CD4-positive, alpha-beta T cell treated with Interleukin-17A for 4 hours (primary cell): ENCODE measurements at regions not wholly inside any gene's neighbourhood (a gene's known extent, or its start where the extent isn't known, plus 50 kb on each side); places are given as distances from the start of the nearest gene placed in this dataset.
"Not testable (repeated sequence)": the region's sequence is repeated elsewhere in the genome, so short reads cannot be mapped to it uniquely, and the experiment has no call there.

Source experiments
- DNase-seq: peaks from one replicate; pipeline ENCODE4 v3.0.0-alpha.2; 2020; ENCODE audit warnings: mixed read lengths

- DNase-seq = no peak
Measured at GRCh38 chr1:30133414-30134055, 589.9 kb downstream of the MATN1 start.

DNA sequence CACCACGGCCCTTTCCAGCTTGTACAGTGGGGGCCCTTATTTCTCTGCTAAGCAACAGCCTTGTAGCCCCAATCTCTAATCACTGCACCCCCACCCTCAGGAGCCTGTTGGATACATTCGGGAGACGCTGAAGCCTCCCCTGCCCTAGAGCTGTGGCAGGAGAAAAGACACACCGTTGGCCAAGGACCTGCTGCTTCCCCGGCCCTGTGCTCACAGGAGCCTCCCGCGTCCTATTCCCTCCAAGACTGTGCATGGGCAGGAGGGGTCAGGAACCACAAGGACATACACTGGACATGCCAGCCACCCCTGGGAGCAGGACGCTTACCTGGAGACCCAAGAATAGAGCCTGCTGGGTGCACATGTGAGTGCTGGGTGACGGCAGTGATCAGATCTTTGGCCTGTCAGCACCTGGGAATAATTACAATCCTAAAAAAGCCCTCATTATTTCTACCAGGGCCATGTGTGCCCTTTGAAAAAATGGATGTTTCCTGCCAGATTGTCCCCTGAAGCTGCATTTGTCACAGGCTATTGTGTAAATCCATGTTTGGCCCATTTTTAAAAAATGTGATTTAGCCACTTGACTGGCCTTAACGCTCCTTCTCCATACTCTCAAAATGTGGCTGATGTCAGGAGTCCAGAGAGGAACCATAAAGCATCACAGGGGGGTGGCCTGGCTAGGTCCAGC, 590.6 kb downstream of the MATN1 start:
- DNase-seq = no peak

DNA sequence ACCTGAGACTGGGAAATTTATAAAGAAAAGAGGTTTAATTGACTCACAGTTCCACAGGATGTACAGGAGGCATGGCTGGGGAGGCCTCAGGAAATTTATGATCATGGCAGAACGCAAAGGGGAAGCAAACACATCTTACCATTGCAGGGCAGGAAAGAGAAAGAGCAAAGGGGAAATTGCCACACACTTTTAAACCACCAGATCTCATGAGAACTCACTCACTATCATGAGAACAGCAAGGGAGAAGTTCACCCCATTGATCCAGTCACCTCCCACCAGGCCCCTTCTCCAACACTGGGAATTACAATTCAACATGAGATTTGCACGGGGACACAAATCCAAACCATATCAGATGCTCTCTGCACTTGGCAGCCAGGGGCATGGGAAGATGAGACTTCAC, 592.8 kb downstream of the MATN1 start:
- not testable (repeated sequence) for DNase-seq

DNA sequence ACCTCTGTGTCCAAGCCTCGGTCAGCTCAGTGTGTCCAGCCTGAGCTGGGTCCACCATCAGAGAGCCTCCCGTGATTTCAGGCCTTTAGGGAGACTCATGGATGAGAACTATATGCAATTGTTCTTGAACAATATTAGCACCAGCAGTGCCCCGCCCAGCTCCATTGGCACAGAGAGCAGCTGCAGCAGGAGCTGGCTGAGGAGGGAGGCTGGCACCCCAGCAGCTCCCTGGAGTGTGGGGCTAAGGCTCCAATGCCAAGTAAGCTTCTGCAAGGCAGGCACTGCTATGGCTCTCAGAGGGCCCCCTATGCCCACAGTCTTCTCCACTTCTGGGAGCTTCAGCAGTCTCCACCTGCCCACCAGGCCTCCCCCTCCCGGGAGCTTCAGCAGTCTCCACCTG, 593.3 kb downstream of the MATN1 start:
- DNase-seq = no peak

GRCh38 chr1:30129421-30130055, 593.8 kb downstream of the MATN1 start:
- DNase-seq = no peak

- DNase-seq = no peak
Measured at GRCh38 chr1:30129001-30129408, 594.4 kb downstream of the MATN1 start.

GRCh38 chr1:30126848-30127247, 596.5 kb downstream of the MATN1 start:
- no peak for DNase-seq

- DNase-seq = no peak
Measured at GRCh38 chr1:30125821-30126170, 597.6 kb downstream of the MATN1 start.

GRCh38 chr1:30125021-30125820, 598.2 kb downstream of the MATN1 start:
- no peak for DNase-seq

GRCh38 chr1:30123896-30124295, 599.5 kb downstream of the MATN1 start:
- no peak for DNase-seq

- no peak for DNase-seq
Measured at GRCh38 chr1:30123036-30123435, 600.3 kb downstream of the MATN1 start.

GRCh38 chr1:30120245-30121000, 603.0 kb downstream of the MATN1 start:
- DNase-seq = no peak

DNA sequence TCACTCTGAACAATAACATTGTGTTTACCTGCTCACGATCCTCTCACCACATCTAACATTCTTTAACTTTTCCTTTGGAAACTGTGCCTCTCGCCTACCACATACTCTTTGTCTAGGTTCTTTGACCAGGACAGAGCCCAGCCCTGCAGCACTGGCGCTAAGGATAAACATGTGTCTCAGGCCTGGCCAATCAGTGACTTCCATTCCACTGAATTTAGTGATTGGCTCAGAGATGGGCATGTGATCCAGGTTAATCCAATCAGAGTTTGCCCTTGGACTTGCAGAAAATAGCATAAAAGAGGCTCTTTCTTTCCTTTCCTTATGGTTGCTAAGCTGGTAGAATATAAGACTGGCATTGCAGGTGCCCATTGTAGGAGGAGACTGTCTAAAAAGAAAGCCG, 605.7 kb downstream of the MATN1 start:
- no peak for DNase-seq

GRCh38 chr1:30111431-30111830, 612.0 kb downstream of the MATN1 start:
- no peak for DNase-seq

GRCh38 chr1:30110846-30111245, 612.5 kb downstream of the MATN1 start:
- no peak for DNase-seq

- no peak for DNase-seq
Measured at GRCh38 chr1:30109853-30110252, 613.5 kb downstream of the MATN1 start.

GRCh38 chr1:30108186-30108585, 615.2 kb downstream of the MATN1 start:
- DNase-seq = no peak

DNA sequence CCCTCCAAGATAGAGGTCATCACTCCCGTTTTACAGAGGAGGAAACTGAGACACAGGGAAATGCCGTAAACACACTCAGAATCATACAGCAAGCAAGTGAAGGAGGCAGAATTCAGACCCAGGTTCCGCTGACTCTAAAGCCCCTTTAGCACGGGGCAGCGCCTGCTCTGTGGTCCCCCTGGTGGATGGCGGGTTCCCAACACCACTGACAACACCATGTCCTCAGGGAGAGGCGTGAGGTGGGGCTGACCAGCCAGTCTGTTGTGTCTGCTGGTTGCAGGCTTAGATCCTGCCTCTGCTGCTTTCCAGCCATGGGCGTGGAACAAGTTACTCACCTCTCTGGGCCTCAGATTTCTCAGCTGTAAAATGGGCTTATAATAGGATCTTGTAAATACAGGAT, 617.3 kb downstream of the MATN1 start:
- DNase-seq = peak; percentile 5

GRCh38 chr1:30104551-30104950, 618.8 kb downstream of the MATN1 start:
- no peak for DNase-seq

DNA sequence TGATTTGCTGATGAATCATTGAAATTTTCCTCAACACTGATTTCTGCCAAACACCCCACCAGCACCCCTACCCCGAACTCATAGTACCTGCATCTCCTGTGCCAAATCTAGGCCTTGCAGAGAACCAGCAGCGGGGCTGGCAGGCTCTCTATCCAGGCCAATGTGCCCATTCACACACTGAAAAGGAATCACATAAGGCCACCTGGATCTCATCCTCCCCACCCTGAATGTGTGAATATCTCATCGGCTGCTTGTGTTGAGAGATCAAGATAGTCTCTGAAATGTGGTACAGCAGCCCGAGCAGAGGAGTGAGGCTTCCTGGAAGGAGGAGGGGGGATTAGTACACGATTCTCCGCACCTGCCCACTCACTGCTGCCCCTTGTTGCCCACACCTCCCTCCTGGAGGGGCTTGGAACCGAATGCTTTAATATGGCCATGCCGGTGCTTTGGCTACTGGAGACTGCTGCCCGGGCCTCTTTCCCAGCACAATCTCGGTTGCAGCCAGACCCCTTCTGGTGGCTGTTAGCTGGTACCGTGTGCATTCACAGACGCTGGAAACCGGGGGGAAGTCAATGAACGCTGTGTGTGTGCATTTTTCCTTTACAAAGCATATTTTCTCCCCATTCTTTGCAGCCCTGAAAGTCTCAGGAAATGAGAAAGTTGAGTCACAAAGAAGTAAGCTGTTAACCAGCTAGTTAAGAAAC, 619.5 kb downstream of the MATN1 start:
- DNase-seq = no peak

- no peak for DNase-seq
Measured at GRCh38 chr1:30102605-30103004, 620.8 kb downstream of the MATN1 start.
